HEK293 (cell line): ENCODE measurements at regions not wholly inside any gene's neighbourhood (a gene's known extent, or its start where the extent isn't known, plus 50 kb on each side); places are given as distances from the start of the nearest gene placed in this dataset.

Source experiments
- CTCF ChIA-PET: fragments of 350-600 bp; formaldehyde crosslinking; extraction: SDS; loops from one replicate; lab custom pipeline; 2021; ENCODE audit warnings: antibody characterized with exemption; lab: Yijun Ruan, JAX
- POLR2A ChIA-PET: fragments of 300-600 bp; formaldehyde crosslinking; extraction: SDS; loops from one replicate; lab custom pipeline; 2020; ENCODE audit warnings: antibody characterized with exemption, inconsistent platforms; lab: Yijun Ruan, JAX
- H3K27ac ChIP-seq: fragments of 200-500 bp; sonication (Bioruptor generic); 2 replicates; pipeline ENCODE4 v1.5.1; 2014; ENCODE audit warnings: low read depth, low read length, control low read depth, inconsistent platforms; ENCODE audit errors: extremely low read depth
- H3K36me3 ChIP-seq, 2 experiments: fragments of 200-500 bp in 1 of 2; sonication (Bioruptor generic) in 1 of 2; 1 replicate in 1 of 2; 2 replicates in 1 of 2; pipeline ENCODE4 v1.5.1; 2014 to 2017; ENCODE audit warnings: inconsistent platforms in 2 of 2, low read length in 2 of 2; ENCODE audit not compliant: control insufficient read depth in 2 of 2, insufficient read depth in 1 of 2
- H3K4me1 ChIP-seq: fragments of 200-500 bp; sonication (Bioruptor generic); 2 replicates; pipeline ENCODE4 v1.5.1; 2014; ENCODE audit warnings: mild to moderate bottlenecking, low read length, inconsistent platforms; ENCODE audit not compliant: control insufficient read depth, insufficient read depth
- H3K4me3 ChIP-seq: 2 replicates; pipeline ENCODE4 v1.5.1; 2011; ENCODE audit warnings: low read depth, mild to moderate bottlenecking, control low read depth, low read length, moderate library complexity
- H3K9me3 ChIP-seq: fragments of 200-500 bp; sonication (Bioruptor generic); 2 replicates; pipeline ENCODE4 v1.5.1; 2014; ENCODE audit warnings: low read depth, low read length, inconsistent platforms; ENCODE audit not compliant: control insufficient read depth, insufficient read depth
- GLIS1 ChIP-seq: fragments of 450-650 bp; formaldehyde crosslinking; IDR thresholded peaks from 2 replicates; pipeline ENCODE4 v1.5.1; 2016; ENCODE audit warnings: missing biosample characterization, missing genetic modification characterization
- GLIS2 ChIP-seq: fragments of 450-650 bp; formaldehyde crosslinking; IDR thresholded peaks from 2 replicates; pipeline ENCODE4 v1.5.1; 2016; ENCODE audit warnings: missing biosample characterization, missing genetic modification characterization
- HOXD13 ChIP-seq: sonication (generic); formaldehyde crosslinking; IDR thresholded peaks from 2 replicates; pipeline ENCODE4 v1.8.0; 2022; ENCODE audit warnings: missing genetic modification reagents, borderline replicate concordance
- ZNF266 ChIP-seq: fragments of 450-650 bp; formaldehyde crosslinking; IDR thresholded peaks from 2 replicates; pipeline ENCODE4 v1.5.1; 2016; ENCODE audit warnings: missing biosample characterization, missing genetic modification characterization, low read depth
- ZNF473 ChIP-seq: fragments of 450-650 bp; formaldehyde crosslinking; IDR thresholded peaks from 2 replicates; pipeline ENCODE4 v1.5.1; 2017; ENCODE audit warnings: missing biosample characterization, missing genetic modification characterization
- ZNF48 ChIP-seq: fragments of 450-650 bp; formaldehyde crosslinking; IDR thresholded peaks from 2 replicates; pipeline ENCODE4 v1.5.1; 2016; ENCODE audit warnings: missing biosample characterization, missing genetic modification characterization
- ZNF560 ChIP-seq: fragments of 450-650 bp; formaldehyde crosslinking; IDR thresholded peaks from 2 replicates; pipeline ENCODE4 v1.5.1; 2017; ENCODE audit warnings: missing biosample characterization, missing genetic modification characterization, borderline replicate concordance
- ZNF621 ChIP-seq: fragments of 450-650 bp; formaldehyde crosslinking; IDR thresholded peaks from 2 replicates; pipeline ENCODE4 v1.5.1; 2017; ENCODE audit warnings: missing biosample characterization, missing genetic modification characterization
- ZNF658 ChIP-seq: fragments of 450-650 bp; formaldehyde crosslinking; IDR thresholded peaks from 2 replicates; pipeline ENCODE4; 2016; ENCODE audit warnings: missing biosample characterization, missing genetic modification characterization
- ZNF660 ChIP-seq: fragments of 450-650 bp; IDR thresholded peaks from 2 replicates; pipeline ENCODE4 v1.5.1; 2018; ENCODE audit warnings: missing biosample characterization, mild to moderate bottlenecking, missing genetic modification characterization
- ZNF776 ChIP-seq: fragments of 450-650 bp; formaldehyde crosslinking; IDR thresholded peaks from 2 replicates; pipeline ENCODE4 v1.5.0; 2017; ENCODE audit warnings: missing biosample characterization, missing genetic modification characterization, borderline replicate concordance
- ZSCAN23 ChIP-seq: fragments of 450-650 bp; formaldehyde crosslinking; IDR thresholded peaks from 2 replicates; pipeline ENCODE4 v1.5.1; 2016; ENCODE audit warnings: missing biosample characterization, missing genetic modification characterization
- TF ChIP-seq, protein P1 (sequence below): fragments of 450-650 bp; formaldehyde crosslinking; IDR thresholded peaks from 2 replicates; pipeline ENCODE4 v1.5.1; 2016; ENCODE audit warnings: missing biosample characterization, missing genetic modification characterization
- TF ChIP-seq, protein P2 (sequence below): fragments of 450-650 bp; formaldehyde crosslinking; IDR thresholded peaks from 2 replicates; pipeline ENCODE4 v1.5.1; 2016; ENCODE audit warnings: missing biosample characterization, missing genetic modification characterization
- TF ChIP-seq, protein P3 (sequence below): fragments of 450-650 bp; formaldehyde crosslinking; IDR thresholded peaks from 2 replicates; pipeline ENCODE4 v1.5.1; 2016; ENCODE audit warnings: missing biosample characterization, missing genetic modification characterization, low read depth
- TF ChIP-seq, protein P4 (sequence below): fragments of 450-650 bp; formaldehyde crosslinking; IDR thresholded peaks from 2 replicates; pipeline ENCODE4 v1.5.1; 2016; ENCODE audit warnings: missing biosample characterization, missing genetic modification characterization
- TF ChIP-seq, protein P5 (sequence below): IDR thresholded peaks from 2 replicates; pipeline ENCODE4 v1.6.1; 2011; ENCODE audit warnings: mild to moderate bottlenecking, low read depth, low read length, borderline replicate concordance

DNA sequence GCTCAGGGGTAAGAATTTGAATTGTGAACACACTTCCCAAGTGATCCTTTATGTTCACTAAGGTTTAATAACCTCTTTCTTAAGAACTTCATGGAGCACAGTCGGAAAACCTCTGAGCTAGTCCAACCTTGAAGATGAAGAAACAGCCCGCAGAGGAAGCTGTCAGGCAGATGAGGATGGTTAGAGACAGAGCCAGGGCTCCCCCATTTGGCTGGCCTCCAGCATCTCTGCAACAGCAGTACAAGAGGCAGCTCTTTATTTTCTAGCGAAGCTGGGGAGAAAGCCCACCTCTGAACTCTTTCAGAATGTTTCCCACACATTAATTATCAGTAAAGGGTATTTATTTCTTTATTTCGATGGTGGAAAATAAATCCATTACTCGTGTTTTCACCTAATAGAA lies 350.8 kb downstream of the DMRT2 start (continued):
- no peak for TF ChIP-seq ZNF776 (tag by site-specific recombination)

DNA sequence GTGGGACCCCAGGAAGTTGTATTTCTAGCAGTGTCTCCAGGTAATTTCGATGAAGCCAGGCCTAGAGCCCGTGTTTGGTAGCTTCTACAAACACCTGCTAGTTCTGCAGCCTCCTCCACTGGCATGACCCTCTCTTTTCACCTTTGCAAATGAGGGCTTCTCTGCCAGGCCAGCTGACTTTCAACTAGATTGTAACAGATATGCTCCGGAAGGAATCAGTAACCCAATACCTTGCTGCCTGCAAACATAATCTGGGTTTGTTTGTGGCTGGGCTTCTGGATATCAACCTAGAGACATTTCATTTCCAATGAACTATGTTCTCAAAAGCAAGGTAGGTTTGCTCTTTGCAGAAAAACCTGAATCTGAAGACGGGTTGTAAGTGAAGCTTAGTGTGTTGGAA lies 354.8 kb downstream of the DMRT2 start:
- Histone ChIP-seq H3K27ac (no peak overlapping the region), H3K36me3 (no peaks in the 10 kb centered on the region), H3K4me3 (no peak overlapping the region), H3K9me3 (no peaks in the 10 kb centered on the region), H3K4me1 (no peaks in the 10 kb centered on the region)
- no peak for TF ChIP-seq ZNF560
- CTCF ChIA-PET: no interaction called here
- POLR2A ChIA-PET: no interaction called here

DNA sequence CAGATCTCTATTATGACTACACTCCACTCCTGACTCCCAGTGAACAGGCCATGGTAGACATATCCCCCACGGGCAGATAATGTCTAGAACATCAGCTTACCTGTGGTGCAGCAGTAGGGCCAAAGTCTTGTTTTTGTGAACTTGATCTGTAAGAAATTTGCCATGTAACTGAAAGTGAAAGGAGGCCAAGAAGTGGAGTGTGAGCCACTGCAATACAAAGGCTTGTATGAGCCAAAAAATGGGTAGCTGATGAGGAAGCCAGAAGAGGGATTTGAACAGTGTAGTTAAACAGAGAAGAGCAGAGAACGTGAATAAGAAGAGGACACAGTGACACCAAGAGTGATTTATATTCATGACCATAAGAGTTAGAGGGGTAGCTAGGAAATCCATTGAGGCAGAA lies 361.7 kb downstream of the DMRT2 start:
- no peaks in the 10 kb centered on the region for H3K36me3 ChIP-seq
- no peaks in the 10 kb centered on the region for H3K9me3 ChIP-seq
- TF ChIP-seq, protein P1, sequence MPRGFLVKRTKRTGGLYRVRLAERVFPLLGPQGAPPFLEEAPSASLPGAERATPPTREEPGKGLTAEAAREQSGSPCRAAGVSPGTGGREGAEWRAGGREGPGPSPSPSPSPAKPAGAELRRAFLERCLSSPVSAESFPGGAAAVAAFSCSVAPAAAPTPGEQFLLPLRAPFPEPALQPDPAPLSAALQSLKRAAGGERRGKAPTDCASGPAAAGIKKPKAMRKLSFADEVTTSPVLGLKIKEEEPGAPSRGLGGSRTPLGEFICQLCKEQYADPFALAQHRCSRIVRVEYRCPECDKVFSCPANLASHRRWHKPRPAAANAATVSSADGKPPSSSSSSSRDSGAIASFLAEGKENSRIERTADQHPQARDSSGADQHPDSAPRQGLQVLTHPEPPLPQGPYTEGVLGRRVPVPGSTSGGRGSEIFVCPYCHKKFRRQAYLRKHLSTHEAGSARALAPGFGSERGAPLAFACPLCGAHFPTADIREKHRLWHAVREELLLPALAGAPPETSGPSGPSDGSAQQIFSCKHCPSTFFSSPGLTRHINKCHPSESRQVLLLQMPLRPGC (tag by site-specific recombination): no peak
- TF ChIP-seq, protein P2, sequence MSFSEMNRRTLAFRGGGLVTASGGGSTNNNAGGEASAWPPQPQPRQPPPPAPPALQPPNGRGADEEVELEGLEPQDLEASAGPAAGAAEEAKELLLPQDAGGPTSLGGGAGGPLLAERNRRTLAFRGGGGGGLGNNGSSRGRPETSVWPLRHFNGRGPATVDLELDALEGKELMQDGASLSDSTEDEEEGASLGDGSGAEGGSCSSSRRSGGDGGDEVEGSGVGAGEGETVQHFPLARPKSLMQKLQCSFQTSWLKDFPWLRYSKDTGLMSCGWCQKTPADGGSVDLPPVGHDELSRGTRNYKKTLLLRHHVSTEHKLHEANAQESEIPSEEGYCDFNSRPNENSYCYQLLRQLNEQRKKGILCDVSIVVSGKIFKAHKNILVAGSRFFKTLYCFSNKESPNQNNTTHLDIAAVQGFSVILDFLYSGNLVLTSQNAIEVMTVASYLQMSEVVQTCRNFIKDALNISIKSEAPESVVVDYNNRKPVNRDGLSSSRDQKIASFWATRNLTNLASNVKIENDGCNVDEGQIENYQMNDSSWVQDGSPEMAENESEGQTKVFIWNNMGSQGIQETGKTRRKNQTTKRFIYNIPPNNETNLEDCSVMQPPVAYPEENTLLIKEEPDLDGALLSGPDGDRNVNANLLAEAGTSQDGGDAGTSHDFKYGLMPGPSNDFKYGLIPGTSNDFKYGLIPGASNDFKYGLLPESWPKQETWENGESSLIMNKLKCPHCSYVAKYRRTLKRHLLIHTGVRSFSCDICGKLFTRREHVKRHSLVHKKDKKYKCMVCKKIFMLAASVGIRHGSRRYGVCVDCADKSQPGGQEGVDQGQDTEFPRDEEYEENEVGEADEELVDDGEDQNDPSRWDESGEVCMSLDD: no peak
- TF ChIP-seq, protein P3, sequence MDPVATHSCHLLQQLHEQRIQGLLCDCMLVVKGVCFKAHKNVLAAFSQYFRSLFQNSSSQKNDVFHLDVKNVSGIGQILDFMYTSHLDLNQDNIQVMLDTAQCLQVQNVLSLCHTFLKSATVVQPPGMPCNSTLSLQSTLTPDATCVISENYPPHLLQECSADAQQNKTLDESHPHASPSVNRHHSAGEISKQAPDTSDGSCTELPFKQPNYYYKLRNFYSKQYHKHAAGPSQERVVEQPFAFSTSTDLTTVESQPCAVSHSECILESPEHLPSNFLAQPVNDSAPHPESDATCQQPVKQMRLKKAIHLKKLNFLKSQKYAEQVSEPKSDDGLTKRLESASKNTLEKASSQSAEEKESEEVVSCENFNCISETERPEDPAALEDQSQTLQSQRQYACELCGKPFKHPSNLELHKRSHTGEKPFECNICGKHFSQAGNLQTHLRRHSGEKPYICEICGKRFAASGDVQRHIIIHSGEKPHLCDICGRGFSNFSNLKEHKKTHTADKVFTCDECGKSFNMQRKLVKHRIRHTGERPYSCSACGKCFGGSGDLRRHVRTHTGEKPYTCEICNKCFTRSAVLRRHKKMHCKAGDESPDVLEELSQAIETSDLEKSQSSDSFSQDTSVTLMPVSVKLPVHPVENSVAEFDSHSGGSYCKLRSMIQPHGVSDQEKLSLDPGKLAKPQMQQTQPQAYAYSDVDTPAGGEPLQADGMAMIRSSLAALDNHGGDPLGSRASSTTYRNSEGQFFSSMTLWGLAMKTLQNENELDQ (tag by site-specific recombination): no peak
- TF ChIP-seq ZNF621 (tag by site-specific recombination): no peak
- no peak for TF ChIP-seq ZNF266 (tag by site-specific recombination)
- TF ChIP-seq, protein P4, sequence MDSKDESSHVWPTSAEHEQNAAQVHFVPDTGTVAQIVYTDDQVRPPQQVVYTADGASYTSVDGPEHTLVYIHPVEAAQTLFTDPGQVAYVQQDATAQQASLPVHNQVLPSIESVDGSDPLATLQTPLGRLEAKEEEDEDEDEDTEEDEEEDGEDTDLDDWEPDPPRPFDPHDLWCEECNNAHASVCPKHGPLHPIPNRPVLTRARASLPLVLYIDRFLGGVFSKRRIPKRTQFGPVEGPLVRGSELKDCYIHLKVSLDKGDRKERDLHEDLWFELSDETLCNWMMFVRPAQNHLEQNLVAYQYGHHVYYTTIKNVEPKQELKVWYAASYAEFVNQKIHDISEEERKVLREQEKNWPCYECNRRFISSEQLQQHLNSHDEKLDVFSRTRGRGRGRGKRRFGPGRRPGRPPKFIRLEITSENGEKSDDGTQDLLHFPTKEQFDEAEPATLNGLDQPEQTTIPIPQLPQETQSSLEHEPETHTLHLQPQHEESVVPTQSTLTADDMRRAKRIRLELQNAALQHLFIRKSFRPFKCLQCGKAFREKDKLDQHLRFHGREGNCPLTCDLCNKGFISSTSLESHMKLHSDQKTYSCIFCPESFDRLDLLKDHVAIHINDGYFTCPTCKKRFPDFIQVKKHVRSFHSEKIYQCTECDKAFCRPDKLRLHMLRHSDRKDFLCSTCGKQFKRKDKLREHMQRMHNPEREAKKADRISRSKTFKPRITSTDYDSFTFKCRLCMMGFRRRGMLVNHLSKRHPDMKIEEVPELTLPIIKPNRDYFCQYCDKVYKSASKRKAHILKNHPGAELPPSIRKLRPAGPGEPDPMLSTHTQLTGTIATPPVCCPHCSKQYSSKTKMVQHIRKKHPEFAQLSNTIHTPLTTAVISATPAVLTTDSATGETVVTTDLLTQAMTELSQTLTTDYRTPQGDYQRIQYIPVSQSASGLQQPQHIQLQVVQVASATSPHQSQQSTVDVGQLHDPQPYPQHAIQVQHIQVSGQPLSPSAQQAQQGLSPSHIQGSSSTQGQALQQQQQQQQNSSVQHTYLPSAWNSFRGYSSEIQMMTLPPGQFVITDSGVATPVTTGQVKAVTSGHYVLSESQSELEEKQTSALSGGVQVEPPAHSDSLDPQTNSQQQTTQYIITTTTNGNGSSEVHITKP (tag by site-specific recombination): no peak
- no peak for TF ChIP-seq ZNF658
- TF ChIP-seq HOXD13 (CRISPR knock-in tag): no peak
- TF ChIP-seq GLIS1 (tag by site-specific recombination): no peak
- TF ChIP-seq ZNF473: no peak
- TF ChIP-seq ZSCAN23 (tag by site-specific recombination): no peak
- TF ChIP-seq GLIS2 (tag by site-specific recombination): no peak
- TF ChIP-seq, protein P5, sequence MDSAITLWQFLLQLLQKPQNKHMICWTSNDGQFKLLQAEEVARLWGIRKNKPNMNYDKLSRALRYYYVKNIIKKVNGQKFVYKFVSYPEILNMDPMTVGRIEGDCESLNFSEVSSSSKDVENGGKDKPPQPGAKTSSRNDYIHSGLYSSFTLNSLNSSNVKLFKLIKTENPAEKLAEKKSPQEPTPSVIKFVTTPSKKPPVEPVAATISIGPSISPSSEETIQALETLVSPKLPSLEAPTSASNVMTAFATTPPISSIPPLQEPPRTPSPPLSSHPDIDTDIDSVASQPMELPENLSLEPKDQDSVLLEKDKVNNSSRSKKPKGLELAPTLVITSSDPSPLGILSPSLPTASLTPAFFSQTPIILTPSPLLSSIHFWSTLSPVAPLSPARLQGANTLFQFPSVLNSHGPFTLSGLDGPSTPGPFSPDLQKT: no peak
- no peak for TF ChIP-seq ZNF48 (tag by site-specific recombination)
- no peak for TF ChIP-seq ZNF660 (tag by site-specific recombination)
- H3K4me1 ChIP-seq: no peaks in the 10 kb centered on the region
- no peak overlapping the region for H3K27ac ChIP-seq
- POLR2A ChIA-PET: no interaction called here
- CTCF ChIA-PET: no interaction called here
- no peak overlapping the region for H3K4me3 ChIP-seq
